GM12864 (cell line): ENCODE measurements at regions not wholly inside any gene's neighbourhood (a gene's known extent, or its start where the extent isn't known, plus 50 kb on each side); places are given as distances from the start of the nearest gene placed in this dataset.
"Not testable (repeated sequence)": the region's sequence is repeated elsewhere in the genome, so short reads cannot be mapped to it uniquely, and the experiment has no call there.

ENCODE experiments used
- DNase-seq: peaks from one replicate; pipeline ENCODE4 v3.0.0-alpha.2; 2011; ENCODE audit warnings: low read depth
- H3K4me3 ChIP-seq: 2 replicates; pipeline ENCODE4 v1.5.1; 2011; ENCODE audit warnings: mild to moderate bottlenecking, low read depth, low read length, control low read depth
- CTCF ChIP-seq: IDR thresholded peaks from 2 replicates; pipeline ENCODE4 v1.5.1; 2011; ENCODE audit warnings: low read depth, mild to moderate bottlenecking, moderate library complexity, low read length, control low read depth, inconsistent platforms; ENCODE audit errors: missing control alignments

GRCh38 chr7:142523821-142524460 is 225.3 kb upstream of the PRSS1 start:
- DNase-seq: no peak
- no peak for TF ChIP-seq CTCF
- no peak overlapping the region for H3K4me3 ChIP-seq

GRCh38 chr7:142522735-142523134 is 226.5 kb upstream of the PRSS1 start:
- H3K4me3 ChIP-seq: no peak overlapping the region
- DNase-seq: no peak
- no peak for TF ChIP-seq CTCF

DNA sequence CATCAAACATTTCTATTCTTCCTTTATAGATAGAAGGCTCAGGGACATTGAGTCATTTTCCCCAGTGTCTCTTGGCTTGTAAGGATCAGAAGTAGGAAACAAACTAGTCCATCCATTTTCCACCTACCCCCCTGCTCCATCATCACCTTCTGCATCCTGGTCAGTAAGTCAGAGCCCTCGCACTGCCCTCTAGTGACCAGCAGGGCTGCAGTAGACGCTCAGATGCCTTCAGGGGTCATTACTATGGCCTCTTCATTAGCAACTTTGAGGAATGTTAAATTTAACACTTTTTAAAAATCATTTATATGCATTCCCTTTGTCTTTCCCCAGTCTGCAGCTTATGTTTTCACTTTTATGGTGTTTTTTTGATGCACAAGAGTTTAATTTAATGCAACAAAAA is 228.4 kb upstream of the PRSS1 start:
- not testable (repeated sequence) for DNase-seq, H3K4me3 ChIP-seq
- peak; percentile 35 for TF ChIP-seq CTCF

GRCh38 chr7:142520455-142520854 is 228.8 kb upstream of the PRSS1 start:
- not testable (repeated sequence) for H3K4me3 ChIP-seq, DNase-seq

GRCh38 chr7:142519079-142520078 is 229.9 kb upstream of the PRSS1 start:
- no peak overlapping the region for H3K4me3 ChIP-seq
- no peak for DNase-seq
- no peak for TF ChIP-seq CTCF

DNA sequence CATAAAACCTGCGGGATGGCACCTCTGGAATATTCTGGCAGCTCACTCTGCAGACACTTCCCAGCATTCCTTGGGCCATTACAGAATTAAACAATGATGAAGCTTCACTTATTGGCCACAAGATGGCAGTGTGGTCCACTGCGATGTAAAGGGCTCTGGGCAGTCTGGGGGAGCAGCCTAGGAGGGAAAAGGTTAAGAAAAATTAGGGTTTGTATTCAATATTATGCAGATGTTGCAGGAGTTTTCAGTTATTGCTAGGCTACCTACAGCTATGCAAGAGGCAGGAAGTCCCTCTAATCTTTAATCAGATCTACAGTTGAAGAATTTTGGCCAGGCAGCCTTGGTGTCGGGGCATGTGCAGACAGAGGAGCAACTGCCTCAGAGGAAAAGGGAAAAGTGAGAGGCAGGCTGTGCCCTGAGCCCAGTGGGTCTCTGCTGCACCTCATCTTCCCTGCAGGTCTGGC is 233.2 kb upstream of the PRSS1 start:
- TF ChIP-seq CTCF: peak; percentile 79
- DNase-seq: no peak

DNA sequence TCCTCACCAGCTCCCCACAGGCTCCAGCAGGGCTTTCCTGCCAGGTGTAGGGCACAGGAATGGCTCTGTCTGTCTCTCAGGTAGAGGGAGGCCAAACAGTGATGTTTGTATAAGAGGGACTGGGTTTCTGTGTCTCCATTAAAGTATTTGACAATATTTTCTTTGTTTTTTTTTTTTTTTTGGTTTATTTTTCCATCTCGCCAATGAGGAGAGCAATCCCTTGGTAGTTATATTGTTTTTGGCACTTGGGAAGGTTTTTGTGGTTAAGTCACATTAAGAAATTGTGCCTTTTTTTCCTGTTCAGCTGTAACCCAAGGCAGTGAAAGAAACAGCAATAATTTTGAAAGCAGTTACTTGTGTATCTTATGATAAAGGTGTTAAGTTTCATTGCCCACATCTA is 234.6 kb upstream of the PRSS1 start:
- not testable (repeated sequence) for H3K4me3 ChIP-seq, DNase-seq

More for the DNA sequence above, 233.2 kb upstream of the PRSS1 start:
- H3K4me3 ChIP-seq: no peak overlapping the region
